Peyer's patch (tissue), 4 donors: ENCODE measurements at regions not wholly inside any gene's neighbourhood (a gene's known extent, or its start where the extent isn't known, plus 50 kb on each side); places are given as distances from the start of the nearest gene placed in this dataset.

ENCODE experiments used
- DNase-seq, 3 donors: peaks; one replicate each; pipeline ENCODE4 v3.0.0-alpha.2; 2017 to 2019
- H3K27ac ChIP-seq, 4 donors: fragments of 200-600 bp; sonication (generic); one replicate each; pipeline ENCODE4 v1.5.1; 2016 to 2019
- H3K27me3 ChIP-seq, 2 donors: fragments of 200-600 bp; sonication (generic); one replicate each; pipeline ENCODE4 v1.5.1; 2019
- H3K36me3 ChIP-seq, 3 donors: fragments of 200-600 bp; sonication (generic); one replicate each; pipeline ENCODE4 v1.5.1; 2016 to 2019
- H3K4me1 ChIP-seq, 4 donors: fragments of 200-600 bp; sonication (generic); one replicate each; pipeline ENCODE4 v1.5.1; 2016 to 2019
- H3K4me3 ChIP-seq, 4 donors: fragments of 200-600 bp; sonication (generic); 1 replicate in 3 of 4; 2 replicates in 1 of 4; pipeline ENCODE4 v1.5.1; 2016 to 2019; ENCODE audit warnings: mild to moderate bottlenecking in 1 of 4
- H3K9me3 ChIP-seq, 4 donors: fragments of 200-600 bp; sonication (generic); one replicate each; pipeline ENCODE4 v1.5.1; 2016 to 2019; ENCODE audit warnings: mild to moderate bottlenecking in 1 of 4
- POLR2A ChIP-seq, 2 donors: fragments of 450-650 bp; IDR thresholded peaks; one replicate each; pipeline ENCODE4 v1.5.1; 2017; ENCODE audit warnings: antibody characterized with exemption in 2 of 2, mild to moderate bottlenecking in 2 of 2, moderate library complexity in 2 of 2
- TF ChIP-seq, protein P1 (sequence below), 6 experiments: fragments of 450-650 bp in 4 of 6; fragments of 200-600 bp in 2 of 6; sonication (generic) in 1 of 6; IDR thresholded peaks; one replicate each; pipeline ENCODE4 v1.5.1; 2017 to 2019; ENCODE audit warnings: antibody characterized with exemption in 6 of 6, mild to moderate bottlenecking in 3 of 6, moderate library complexity in 1 of 6

DNA sequence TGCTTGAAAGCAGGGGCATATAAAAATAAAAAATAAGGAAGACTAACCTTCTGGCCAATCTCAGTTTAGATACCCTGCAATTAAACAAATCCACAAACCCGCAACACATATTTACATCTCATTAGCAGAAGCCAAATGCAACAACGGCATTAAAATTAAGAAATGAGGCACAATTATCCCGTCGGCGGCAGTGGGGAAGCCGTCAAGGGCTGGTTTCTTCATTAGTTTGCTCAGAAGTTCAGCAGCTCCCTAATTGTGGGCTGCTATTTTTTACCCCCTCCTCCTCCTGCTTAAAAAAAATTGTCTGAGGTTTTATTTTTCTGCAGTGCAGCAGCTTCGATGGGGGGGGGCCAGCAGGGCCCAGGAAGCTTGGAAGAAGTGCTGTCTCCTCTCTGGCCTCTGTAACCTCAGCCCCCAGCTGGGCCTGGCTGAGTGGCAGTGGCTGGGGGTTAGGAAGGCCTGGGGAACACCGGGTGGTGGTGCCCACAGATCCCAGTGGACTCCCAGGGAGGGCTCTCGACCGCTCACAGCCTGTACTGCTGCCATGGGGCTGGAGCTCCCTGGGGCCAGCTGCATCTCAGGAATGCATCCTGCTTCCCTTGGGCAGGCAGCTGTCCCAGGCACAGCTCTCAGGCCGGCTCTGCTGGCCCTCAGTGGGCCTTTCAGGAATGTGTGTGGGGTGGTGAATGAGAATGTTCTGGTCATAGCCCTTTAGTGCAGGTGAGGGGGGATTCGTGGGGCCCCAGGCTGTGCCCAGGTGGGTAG is 148.7 kb upstream of the B3GAT1 start:
- Histone ChIP-seq H3K4me3 (no peak overlapping the region), H3K27ac (no peak overlapping the region), H3K27me3 (no peaks in the 10 kb centered on the region), H3K9me3 (no peaks in the 10 kb centered on the region), H3K36me3 (no peaks in the 10 kb centered on the region), H3K4me1 (no peaks in the 10 kb centered on the region)
- DNase-seq = no peak
- TF ChIP-seq, protein P1, sequence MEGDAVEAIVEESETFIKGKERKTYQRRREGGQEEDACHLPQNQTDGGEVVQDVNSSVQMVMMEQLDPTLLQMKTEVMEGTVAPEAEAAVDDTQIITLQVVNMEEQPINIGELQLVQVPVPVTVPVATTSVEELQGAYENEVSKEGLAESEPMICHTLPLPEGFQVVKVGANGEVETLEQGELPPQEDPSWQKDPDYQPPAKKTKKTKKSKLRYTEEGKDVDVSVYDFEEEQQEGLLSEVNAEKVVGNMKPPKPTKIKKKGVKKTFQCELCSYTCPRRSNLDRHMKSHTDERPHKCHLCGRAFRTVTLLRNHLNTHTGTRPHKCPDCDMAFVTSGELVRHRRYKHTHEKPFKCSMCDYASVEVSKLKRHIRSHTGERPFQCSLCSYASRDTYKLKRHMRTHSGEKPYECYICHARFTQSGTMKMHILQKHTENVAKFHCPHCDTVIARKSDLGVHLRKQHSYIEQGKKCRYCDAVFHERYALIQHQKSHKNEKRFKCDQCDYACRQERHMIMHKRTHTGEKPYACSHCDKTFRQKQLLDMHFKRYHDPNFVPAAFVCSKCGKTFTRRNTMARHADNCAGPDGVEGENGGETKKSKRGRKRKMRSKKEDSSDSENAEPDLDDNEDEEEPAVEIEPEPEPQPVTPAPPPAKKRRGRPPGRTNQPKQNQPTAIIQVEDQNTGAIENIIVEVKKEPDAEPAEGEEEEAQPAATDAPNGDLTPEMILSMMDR (IDR thresholded peaks at IDR 0.05) = no peak
- TF ChIP-seq POLR2A (IDR thresholded peaks at IDR 0.05) = no peak

DNA sequence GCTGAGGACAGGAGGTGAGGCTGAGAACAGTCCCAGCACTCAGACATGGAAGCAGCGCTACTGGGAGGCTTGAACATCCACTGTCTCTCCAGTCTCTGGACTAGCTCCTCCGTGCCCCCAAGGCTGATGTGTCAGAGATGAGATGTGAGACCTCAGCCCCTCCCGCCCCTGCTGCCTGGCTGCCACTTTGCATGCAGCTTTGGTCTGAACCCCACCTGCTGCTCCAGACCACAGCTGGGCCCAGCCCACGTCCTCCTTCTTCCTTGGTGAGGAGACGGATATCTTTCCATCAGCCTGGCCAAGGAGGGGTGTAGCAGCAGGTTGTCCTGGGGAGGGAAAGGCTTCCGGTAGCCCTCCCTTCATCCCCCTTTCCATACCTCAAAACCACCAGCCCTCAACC is 148.0 kb upstream of the B3GAT1 start:
- TF ChIP-seq, protein P1 (IDR thresholded peaks at IDR 0.05) = no peak
- no peak for TF ChIP-seq POLR2A (IDR thresholded peaks at IDR 0.05)
- DNase-seq = no peak
- Histone ChIP-seq H3K27ac (no peak overlapping the region), H3K4me1 (no peaks in the 10 kb centered on the region), H3K4me3 (no peak overlapping the region), H3K9me3 (no peaks in the 10 kb centered on the region), H3K27me3 (no peaks in the 10 kb centered on the region), H3K36me3 (no peaks in the 10 kb centered on the region)

- Histone ChIP-seq H3K36me3 (no peaks in the 10 kb centered on the region), H3K4me3 (no peak overlapping the region), H3K9me3 (no peaks in the 10 kb centered on the region), H3K27ac (no peak overlapping the region), H3K4me1 (no peaks in the 10 kb centered on the region), H3K27me3 (no peaks in the 10 kb centered on the region)
- no peak for DNase-seq
- TF ChIP-seq, protein P1 (IDR thresholded peaks at IDR 0.05) = no peak
- no peak for TF ChIP-seq POLR2A (IDR thresholded peaks at IDR 0.05)
Observed at GRCh38 chr11:134559602-134559962, 147.5 kb upstream of the B3GAT1 start.

DNA sequence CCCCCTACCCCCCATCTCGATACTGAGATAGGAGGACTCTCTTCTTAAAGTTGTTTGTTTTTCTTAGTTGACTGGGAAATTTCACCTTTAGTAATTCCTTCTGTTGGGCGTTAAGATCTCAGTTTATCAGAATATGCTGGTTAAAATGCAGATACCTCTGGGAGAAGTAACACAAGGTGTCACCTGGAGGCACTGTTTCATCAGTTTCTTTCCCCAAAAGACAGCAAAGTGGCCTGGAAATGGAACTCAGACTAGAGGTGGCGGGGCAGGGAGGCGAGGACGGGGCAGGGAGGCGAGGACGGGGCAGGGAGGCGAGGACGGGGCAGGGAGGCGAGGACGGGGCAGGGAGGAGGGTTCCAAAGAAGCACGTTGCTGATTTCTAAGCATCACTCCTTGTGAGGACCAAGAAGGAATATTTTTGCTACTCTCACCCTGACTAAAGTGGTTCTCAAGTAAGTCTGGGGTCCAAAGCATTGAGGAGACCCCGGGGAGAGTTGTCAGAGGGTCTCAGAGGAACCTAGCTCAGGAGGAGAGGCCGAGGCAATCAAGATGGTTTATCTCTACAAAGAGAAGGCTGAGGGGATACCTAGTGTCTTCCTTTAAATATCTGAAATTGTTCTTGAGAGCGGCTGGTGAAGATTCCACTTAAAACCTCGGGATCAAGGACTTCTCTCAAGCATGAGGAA is 147.0 kb upstream of the B3GAT1 start:
- Histone ChIP-seq H3K27ac (no peak overlapping the region), H3K36me3 (no peaks in the 10 kb centered on the region), H3K4me3 (no peak overlapping the region), H3K4me1 (no peaks in the 10 kb centered on the region), H3K9me3 (no peaks in the 10 kb centered on the region), H3K27me3 (no peaks in the 10 kb centered on the region)
- no peak for TF ChIP-seq POLR2A (IDR thresholded peaks at IDR 0.05)
- TF ChIP-seq, protein P1 (IDR thresholded peaks at IDR 0.05) = no peak
- DNase-seq = no peak

GRCh38 chr11:134558258-134558835 is 146.3 kb upstream of the B3GAT1 start:
- DNase-seq = no peak
- H3K4me3 ChIP-seq = no peak overlapping the region
- H3K4me1 ChIP-seq = no peaks in the 10 kb centered on the region
- H3K36me3 ChIP-seq = no peaks in the 10 kb centered on the region
- no peak overlapping the region for H3K27ac ChIP-seq
- TF ChIP-seq, protein P1 (IDR thresholded peaks at IDR 0.05) = no peak
- no peak for TF ChIP-seq POLR2A (IDR thresholded peaks at IDR 0.05)
- H3K9me3 ChIP-seq = no peaks in the 10 kb centered on the region
- H3K27me3 ChIP-seq = no peaks in the 10 kb centered on the region
